AG04450 (cell line): ENCODE measurements at regions not wholly inside any gene's neighbourhood (a gene's known extent, or its start where the extent isn't known, plus 50 kb on each side); places are given as distances from the start of the nearest gene placed in this dataset.

Source experiments
- CTCF ChIA-PET: fragments of 300-600, 350-600 bp; formaldehyde crosslinking; extraction: SDS; loops from one replicate; lab custom pipeline; 2022; ENCODE audit warnings: antibody characterized with exemption, inconsistent platforms; lab: Charles Lee
- POLR2A ChIA-PET: fragments of 350-600 bp; formaldehyde crosslinking; extraction: SDS; loops from one replicate; lab custom pipeline; 2021; ENCODE audit warnings: antibody characterized with exemption, inconsistent platforms; lab: Yijun Ruan, JAX
- DNase-seq: peaks from one replicate; pipeline ENCODE4 v3.0.0-alpha.2; 2011; ENCODE audit warnings: low read depth, low spot score
- H3K27ac ChIP-seq: one replicate; pipeline ENCODE4 v1.5.1; 2012; ENCODE audit warnings: low read depth, low read length, control low read depth
- H3K27me3 ChIP-seq: one replicate; pipeline ENCODE4 v1.6.0; 2012; ENCODE audit warnings: low read length; ENCODE audit not compliant: control insufficient read depth, insufficient read depth
- H3K4me3 ChIP-seq: 2 replicates; pipeline ENCODE4 v1.5.1; 2011; ENCODE audit warnings: mild to moderate bottlenecking, low read depth, low read length, control low read depth
- H3K9me3 ChIP-seq: 2 replicates; pipeline ENCODE4 v1.5.1; 2012; ENCODE audit warnings: low read length; ENCODE audit not compliant: control insufficient read depth, insufficient read depth
- TF ChIP-seq, protein P1 (sequence below): IDR thresholded peaks from 2 replicates; pipeline ENCODE4 v1.5.1; 2011; ENCODE audit warnings: low read depth, low read length, control low read depth, inconsistent platforms

GRCh38 chr18:70520867-70521266 is 232.0 kb downstream of the SOCS6 start:
- CTCF ChIA-PET: interaction anchor here (1.8 kb wide), 1 partner anchor 29 kb away, joined by 8 read pairs; no protein-coding TSS in a partner anchor
- H3K27ac ChIP-seq: no peak overlapping the region
- no peaks in the 10 kb centered on the region for H3K9me3 ChIP-seq
- peaks cover 3% of the 10 kb centered on the region for H3K27me3 ChIP-seq
- TF ChIP-seq, protein P1, sequence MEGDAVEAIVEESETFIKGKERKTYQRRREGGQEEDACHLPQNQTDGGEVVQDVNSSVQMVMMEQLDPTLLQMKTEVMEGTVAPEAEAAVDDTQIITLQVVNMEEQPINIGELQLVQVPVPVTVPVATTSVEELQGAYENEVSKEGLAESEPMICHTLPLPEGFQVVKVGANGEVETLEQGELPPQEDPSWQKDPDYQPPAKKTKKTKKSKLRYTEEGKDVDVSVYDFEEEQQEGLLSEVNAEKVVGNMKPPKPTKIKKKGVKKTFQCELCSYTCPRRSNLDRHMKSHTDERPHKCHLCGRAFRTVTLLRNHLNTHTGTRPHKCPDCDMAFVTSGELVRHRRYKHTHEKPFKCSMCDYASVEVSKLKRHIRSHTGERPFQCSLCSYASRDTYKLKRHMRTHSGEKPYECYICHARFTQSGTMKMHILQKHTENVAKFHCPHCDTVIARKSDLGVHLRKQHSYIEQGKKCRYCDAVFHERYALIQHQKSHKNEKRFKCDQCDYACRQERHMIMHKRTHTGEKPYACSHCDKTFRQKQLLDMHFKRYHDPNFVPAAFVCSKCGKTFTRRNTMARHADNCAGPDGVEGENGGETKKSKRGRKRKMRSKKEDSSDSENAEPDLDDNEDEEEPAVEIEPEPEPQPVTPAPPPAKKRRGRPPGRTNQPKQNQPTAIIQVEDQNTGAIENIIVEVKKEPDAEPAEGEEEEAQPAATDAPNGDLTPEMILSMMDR: no peak
- no peak for DNase-seq
- POLR2A ChIA-PET: no interaction called here
- H3K4me3 ChIP-seq: no peak overlapping the region

DNA sequence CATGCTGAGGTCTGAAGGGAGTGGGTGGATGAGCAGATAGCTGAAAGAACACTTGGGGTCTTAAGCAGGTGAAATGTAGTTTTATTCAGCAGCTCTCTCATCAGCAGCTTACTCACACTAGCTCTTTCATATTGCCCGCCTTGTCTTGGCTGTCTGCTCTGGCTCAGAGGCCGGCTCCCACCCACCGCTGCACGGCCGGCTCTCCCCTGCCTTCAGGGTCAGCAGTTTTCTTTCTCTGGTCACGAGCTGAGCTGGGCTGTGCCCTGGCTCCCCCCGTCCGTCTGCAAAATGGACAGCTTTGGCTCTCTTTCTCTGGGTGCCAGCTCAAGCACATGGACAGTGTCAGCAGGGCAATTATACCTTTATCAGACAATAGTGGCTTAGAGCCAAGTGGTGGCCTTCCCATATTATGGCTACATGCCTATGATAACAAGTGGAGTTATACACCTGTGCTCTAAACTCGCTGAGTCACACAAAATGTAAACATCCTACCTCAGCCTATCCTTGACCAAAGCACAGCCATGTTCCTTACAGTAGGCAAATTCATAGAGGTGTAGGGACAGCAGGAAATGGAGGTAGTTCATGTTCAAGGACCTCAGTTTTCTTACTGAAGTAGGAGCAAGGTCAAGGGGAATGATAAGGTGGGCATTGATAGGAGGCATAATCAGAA is 224.8 kb downstream of the SOCS6 start:
- Histone ChIP-seq H3K27ac (no peak overlapping the region), H3K27me3 (no peaks in the 10 kb centered on the region), H3K9me3 (no peaks in the 10 kb centered on the region; the same call in 1 of the 2 replicates), H3K4me3 (no peak overlapping the region)
- ChIA-PET POLR2A (no interaction called here), CTCF (no interaction called here)
- no peak for DNase-seq
- TF ChIP-seq, protein P1: no peak

GRCh38 chr18:70507970-70508369 is 219.1 kb downstream of the SOCS6 start:
- no peak overlapping the region for H3K27ac ChIP-seq
- ChIA-PET CTCF (interaction anchor here (0.8 to 1.6 kb wide), 3 partner anchors 16 to 18 kb away, joined by 3 to 6 read pairs (median 3); no protein-coding TSS in a partner anchor), POLR2A (no interaction called here)
- no peak overlapping the region for H3K4me3 ChIP-seq
- TF ChIP-seq, protein P1: no peak
- DNase-seq: no peak
- H3K27me3 ChIP-seq: no peaks in the 10 kb centered on the region
- H3K9me3 ChIP-seq: no peaks in the 10 kb centered on the region

DNA sequence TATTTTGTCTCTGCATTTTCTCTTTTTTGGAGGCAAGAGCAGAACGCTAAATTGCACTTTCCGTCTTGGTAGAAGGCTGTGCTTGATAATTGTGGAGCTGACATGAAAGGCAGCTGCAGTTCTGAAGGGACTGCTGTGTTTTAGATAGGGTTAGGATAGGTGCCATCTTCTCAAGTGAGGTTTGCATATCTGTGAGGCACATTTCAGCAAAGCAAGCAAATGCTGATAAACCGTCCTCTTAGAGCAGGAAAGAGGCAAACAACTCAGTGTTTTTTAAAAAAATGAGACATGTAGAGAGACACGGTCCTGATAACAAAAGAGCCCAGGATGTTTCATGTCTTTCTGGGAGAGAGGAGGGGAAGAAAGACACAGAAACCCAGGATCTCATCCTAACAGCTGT is 217.7 kb downstream of the SOCS6 start:
- Histone ChIP-seq H3K27me3 (peaks cover 1% of the 10 kb centered on the region), H3K27ac (no peak overlapping the region), H3K4me3 (no peak overlapping the region), H3K9me3 (no peaks in the 10 kb centered on the region)
- TF ChIP-seq, protein P1: no peak
- ChIA-PET CTCF (interaction anchor here (0.8 to 1.6 kb wide), 3 partner anchors 14 to 17 kb away, joined by 3 to 6 read pairs (median 3); no protein-coding TSS in a partner anchor), POLR2A (no interaction called here)
- DNase-seq: no peak

- Histone ChIP-seq H3K27ac (no peak overlapping the region), H3K9me3 (no peaks in the 10 kb centered on the region; the same call in 1 of the 2 replicates), H3K4me3 (no peak overlapping the region), H3K27me3 (peaks cover 5% of the 10 kb centered on the region)
- ChIA-PET CTCF (no interaction called here), POLR2A (no interaction called here)
- TF ChIP-seq, protein P1: no peak
- no peak for DNase-seq
Measured at GRCh38 chr18:70503060-70503459, 214.2 kb downstream of the SOCS6 start.
